ENCODE measurements at regions not wholly inside any gene's neighbourhood (a gene's known extent, or its start where the extent isn't known, plus 50 kb on each side); places are given as distances from the start of the nearest gene placed in this dataset.

DNA sequence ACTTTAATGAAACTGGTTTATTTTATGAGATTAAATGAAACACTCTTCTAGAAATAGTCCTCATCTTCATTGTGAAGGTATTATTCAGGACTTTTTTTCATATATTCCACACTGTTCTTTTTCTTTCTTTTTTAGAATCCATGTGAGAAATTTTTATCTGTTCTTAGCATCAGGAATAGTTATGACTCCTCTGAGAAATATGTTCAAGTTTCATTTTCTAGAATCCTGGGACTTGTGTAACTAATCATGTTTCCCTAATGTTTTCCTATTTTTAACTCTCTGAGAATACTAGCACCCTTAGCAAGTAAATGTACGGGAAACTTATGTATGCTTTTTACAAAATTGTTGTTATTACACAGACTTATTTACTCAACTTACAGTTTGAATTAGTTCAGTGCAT is 407.8 kb downstream of the CBLN4 start:
- no peaks in the 10 kb centered on the region for H3K4me1 ChIP-seq
- H3K36me3 ChIP-seq = no peaks in the 10 kb centered on the region
- H3K4me2 ChIP-seq = no peak overlapping the region
- no peaks in the 10 kb centered on the region for H3K9me3 ChIP-seq (replicated peaks in 1 of 11)
- H3K9ac ChIP-seq = no peak overlapping the region
- no peaks in the 10 kb centered on the region for H3K27me3 ChIP-seq
- no peaks in the 10 kb centered on the region for H4K20me1 ChIP-seq
- TF ChIP-seq Cebpa-rat (IDR thresholded peaks at IDR 0.05) = no peak
- H3K27ac ChIP-seq = no peak overlapping the region
- H3K4me3 ChIP-seq = no peak overlapping the region

DNA sequence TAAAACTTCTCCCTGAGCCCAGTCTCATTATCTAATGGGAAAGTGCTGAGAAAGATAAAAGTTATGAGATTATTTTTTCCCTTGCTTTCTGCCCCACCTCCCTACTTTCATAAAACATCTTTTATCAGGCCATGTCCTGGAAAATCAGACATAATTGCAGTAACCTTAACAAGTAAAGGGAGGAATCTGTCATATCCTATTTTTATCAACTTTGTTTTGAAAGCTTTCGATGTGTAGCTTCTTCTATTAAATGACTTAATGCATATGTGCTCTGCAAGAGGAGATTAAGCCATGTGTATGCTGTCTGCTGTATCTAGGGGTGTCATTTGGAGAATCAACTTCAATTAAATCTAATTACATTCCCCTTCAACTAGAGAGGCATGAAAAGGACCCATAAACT is 408.9 kb downstream of the CBLN4 start:
- no peak overlapping the region for H3K4me2 ChIP-seq
- no peak for TF ChIP-seq Cebpa-rat (IDR thresholded peaks at IDR 0.05)
- H3K9ac ChIP-seq = no peak overlapping the region
- H4K20me1 ChIP-seq = no peaks in the 10 kb centered on the region
- H3K36me3 ChIP-seq = no peaks in the 10 kb centered on the region
- H3K27ac ChIP-seq = no peak overlapping the region
- no peaks in the 10 kb centered on the region for H3K9me3 ChIP-seq (replicated peaks in 1 of 11)
- H3K4me3 ChIP-seq = no peak overlapping the region
- H3K4me1 ChIP-seq = no peaks in the 10 kb centered on the region
- H3K27me3 ChIP-seq = no peaks in the 10 kb centered on the region

DNA sequence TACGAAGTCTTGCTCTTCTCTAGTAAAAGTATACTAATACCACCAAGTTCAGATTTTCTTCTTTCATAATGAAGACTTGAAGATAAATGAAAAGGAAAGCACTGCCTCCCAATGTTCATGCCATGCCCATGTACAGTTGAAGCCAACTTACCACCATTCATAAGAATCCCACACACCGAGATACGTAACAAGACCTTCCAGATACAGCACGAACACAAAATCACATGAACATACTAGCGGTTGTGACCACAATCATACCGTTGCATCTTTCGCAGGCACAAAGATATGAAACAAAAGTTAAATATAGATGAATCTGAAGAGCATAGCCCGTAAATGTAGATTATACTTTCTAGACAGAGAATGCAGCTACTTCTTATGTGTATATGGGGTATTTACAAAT is 412.5 kb downstream of the CBLN4 start:
- Histone ChIP-seq H3K9ac (no peak overlapping the region), H3K36me3 (no peaks in the 10 kb centered on the region), H4K20me1 (no peaks in the 10 kb centered on the region), H3K9me3 (replicated peaks in 1 of 11) (no peaks in the 10 kb centered on the region), H3K4me3 (no peak overlapping the region), H3K27me3 (no peaks in the 10 kb centered on the region), H3K27ac (no peak overlapping the region), H3K4me2 (no peak overlapping the region), H3K4me1 (no peaks in the 10 kb centered on the region)
- TF ChIP-seq Cebpa-rat (IDR thresholded peaks at IDR 0.05) = no peak

DNA sequence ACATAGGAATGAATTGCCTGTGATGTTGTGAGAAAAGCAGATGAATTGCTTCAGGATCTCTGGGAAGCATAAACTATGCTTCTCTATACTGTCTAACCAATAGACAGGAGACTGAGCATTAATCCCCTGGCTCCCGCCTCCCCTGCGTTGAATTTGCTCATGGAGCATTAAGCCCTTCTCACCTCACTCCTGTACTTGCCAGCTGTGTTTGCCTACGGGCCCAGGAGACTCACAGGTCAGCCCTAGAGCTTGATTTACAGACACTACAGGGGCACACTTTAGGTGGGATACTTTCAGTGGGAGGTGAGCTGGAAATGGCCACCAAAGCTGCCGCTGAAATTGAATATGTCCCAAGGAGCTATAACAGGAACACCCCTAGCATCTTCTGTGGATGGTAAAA is 418.7 kb downstream of the CBLN4 start:
- Histone ChIP-seq H3K36me3 (no peaks in the 10 kb centered on the region), H3K27ac (no peak overlapping the region), H3K4me1 (no peaks in the 10 kb centered on the region), H3K4me3 (no peak overlapping the region), H3K9ac (no peak overlapping the region), H3K4me2 (no peak overlapping the region), H3K9me3 (replicated peaks in 1 of 11) (no peaks in the 10 kb centered on the region), H4K20me1 (no peaks in the 10 kb centered on the region), H3K27me3 (no peaks in the 10 kb centered on the region)
- no peak for TF ChIP-seq Cebpa-rat (IDR thresholded peaks at IDR 0.05)

DNA sequence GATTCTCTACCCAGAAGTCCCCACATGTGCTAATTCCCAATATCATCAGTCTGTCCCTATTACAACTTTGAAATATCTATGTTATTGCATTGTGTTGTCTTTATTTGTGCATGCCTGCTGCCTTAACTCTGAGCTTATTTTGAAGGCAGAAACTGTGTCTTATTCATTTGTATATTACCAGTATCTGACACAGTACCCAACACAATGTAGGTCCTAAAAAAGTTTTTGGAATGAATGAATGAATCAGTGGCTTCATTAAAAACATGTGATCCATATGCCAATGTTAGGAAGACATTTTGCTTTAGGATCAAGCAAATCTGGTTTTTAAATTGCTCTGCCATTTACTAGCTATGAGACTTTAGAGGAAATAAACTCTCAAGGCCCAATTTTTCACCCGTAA is 420.4 kb downstream of the CBLN4 start:
- Histone ChIP-seq H3K36me3 (no peaks in the 10 kb centered on the region), H4K20me1 (no peaks in the 10 kb centered on the region), H3K4me2 (no peak overlapping the region), H3K9ac (no peak overlapping the region), H3K27ac (no peak overlapping the region), H3K9me3 (replicated peaks in 1 of 11) (no peaks in the 10 kb centered on the region), H3K4me1 (no peaks in the 10 kb centered on the region), H3K4me3 (no peak overlapping the region), H3K27me3 (no peaks in the 10 kb centered on the region)
- TF ChIP-seq Cebpa-rat (IDR thresholded peaks at IDR 0.05) = no peak

DNA sequence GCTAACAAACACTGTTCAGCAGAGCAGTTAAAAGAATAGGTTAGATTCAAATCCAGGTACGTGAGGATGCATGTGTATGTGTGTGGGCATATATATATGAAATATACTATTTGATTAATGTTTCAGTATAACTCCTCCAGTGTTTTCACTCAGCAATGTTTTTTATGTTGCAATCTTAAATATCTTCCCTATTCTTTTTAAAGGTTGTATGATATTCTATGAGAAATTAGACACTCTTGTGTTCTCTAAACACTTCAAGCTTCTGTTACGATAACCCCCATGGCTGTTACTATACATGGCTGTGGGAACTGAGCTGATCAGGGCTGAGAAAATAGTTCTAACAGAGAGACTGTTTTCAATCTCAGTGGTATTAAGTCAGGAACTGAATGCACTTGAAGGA is 421.0 kb downstream of the CBLN4 start:
- Histone ChIP-seq H3K4me1 (no peaks in the 10 kb centered on the region), H4K20me1 (no peaks in the 10 kb centered on the region), H3K27ac (no peak overlapping the region), H3K36me3 (no peaks in the 10 kb centered on the region), H3K9ac (no peak overlapping the region), H3K9me3 (replicated peaks in 1 of 11) (no peaks in the 10 kb centered on the region), H3K4me2 (no peak overlapping the region), H3K4me3 (no peak overlapping the region), H3K27me3 (no peaks in the 10 kb centered on the region)
- TF ChIP-seq Cebpa-rat (IDR thresholded peaks at IDR 0.05) = no peak

DNA sequence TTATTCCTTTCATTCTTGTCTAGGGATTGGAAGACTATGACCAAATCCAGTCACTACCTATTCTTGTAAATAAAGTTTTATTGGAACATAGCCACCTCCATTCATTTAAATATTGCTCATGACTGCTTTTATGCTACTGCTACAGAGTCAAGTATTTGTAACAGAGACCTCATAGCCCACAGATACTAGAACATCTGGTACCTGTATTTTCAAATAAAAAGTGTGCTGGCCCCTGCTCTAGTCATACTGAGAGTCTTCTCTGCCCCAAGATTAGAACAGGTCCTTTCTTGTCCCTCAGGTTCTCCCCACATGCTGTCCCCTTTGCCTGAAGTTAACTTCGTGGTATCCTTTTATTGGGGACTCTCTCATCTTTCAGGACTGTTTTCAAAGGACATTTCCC is 422.3 kb downstream of the CBLN4 start:
- no peak overlapping the region for H3K4me3 ChIP-seq
- no peaks in the 10 kb centered on the region for H3K9me3 ChIP-seq (replicated peaks in 1 of 11)
- H3K9ac ChIP-seq = no peak overlapping the region
- H3K27me3 ChIP-seq = no peaks in the 10 kb centered on the region
- no peaks in the 10 kb centered on the region for H4K20me1 ChIP-seq
- no peaks in the 10 kb centered on the region for H3K36me3 ChIP-seq
- H3K4me1 ChIP-seq = no peaks in the 10 kb centered on the region
- H3K27ac ChIP-seq = no peak overlapping the region
- no peak for TF ChIP-seq Cebpa-rat (IDR thresholded peaks at IDR 0.05)
- H3K4me2 ChIP-seq = no peak overlapping the region

DNA sequence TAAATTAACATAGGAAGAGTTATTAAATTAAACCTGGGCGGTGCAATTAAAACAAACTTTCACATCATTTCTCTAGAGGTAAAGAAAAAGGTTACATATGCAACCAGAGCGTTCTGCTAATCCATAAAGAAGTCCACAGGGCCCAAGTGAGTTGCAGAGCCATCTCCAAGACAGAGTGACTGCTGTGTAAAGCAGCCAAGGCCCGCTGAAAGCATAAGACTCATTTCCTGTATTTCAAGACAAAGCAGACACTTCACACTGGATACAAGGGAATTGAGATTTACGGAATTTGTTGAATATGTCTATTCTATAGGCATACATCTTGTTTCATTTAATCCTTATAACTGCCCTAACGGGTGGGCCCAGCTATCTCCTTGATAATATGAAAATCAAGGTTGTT is 422.8 kb downstream of the CBLN4 start:
- no peaks in the 10 kb centered on the region for H3K27me3 ChIP-seq
- no peaks in the 10 kb centered on the region for H3K9me3 ChIP-seq (replicated peaks in 1 of 11)
- H3K36me3 ChIP-seq = no peaks in the 10 kb centered on the region
- no peaks in the 10 kb centered on the region for H4K20me1 ChIP-seq
- no peak overlapping the region for H3K27ac ChIP-seq
- H3K4me1 ChIP-seq = no peaks in the 10 kb centered on the region
- no peak overlapping the region for H3K9ac ChIP-seq
- TF ChIP-seq Cebpa-rat (IDR thresholded peaks at IDR 0.05) = no peak
- H3K4me3 ChIP-seq = no peak overlapping the region
- no peak overlapping the region for H3K4me2 ChIP-seq

DNA sequence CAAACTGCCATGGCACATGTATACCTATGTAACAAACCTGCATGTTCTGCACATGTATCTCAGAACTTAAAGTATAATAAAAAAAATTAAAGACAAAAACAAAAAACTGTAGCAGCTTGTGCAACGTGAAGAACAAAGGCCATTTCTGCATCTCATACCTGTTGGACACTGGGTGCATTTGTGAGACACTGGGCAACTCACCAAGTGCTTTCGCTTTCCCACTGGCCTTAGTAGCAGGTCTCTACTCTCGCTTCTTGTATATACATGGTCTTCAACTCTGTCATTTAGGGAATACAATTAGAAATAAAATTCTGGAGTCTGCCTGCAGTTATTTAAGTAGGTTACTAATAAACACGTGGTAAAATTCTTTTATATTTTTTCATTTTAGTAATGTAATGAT is 423.8 kb downstream of the CBLN4 start:
- H3K4me2 ChIP-seq = no peak overlapping the region
- H3K4me3 ChIP-seq = no peak overlapping the region

DNA sequence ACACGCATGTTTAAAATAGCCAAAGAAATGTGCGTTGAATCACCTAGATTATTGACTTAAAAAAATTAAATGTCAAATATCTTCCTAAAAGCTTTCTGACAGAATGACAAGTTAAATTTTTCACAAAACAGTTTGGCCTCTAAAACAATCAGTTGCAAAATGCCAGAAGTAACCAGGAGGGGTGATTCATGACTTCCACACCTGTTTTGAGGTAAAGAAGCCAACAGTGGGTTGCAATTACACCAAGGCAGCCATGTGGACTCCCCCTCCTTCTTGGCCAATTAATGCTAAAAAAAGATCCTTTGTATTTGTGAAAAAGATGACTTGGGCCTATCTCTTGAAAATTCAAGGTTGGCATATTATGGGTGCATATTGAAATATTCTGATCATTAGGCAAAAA is 424.8 kb downstream of the CBLN4 start:
- no peak overlapping the region for H3K9ac ChIP-seq
- TF ChIP-seq Cebpa-rat (IDR thresholded peaks at IDR 0.05) = no peak

More for the DNA sequence above, 423.8 kb downstream of the CBLN4 start:
- H3K9ac ChIP-seq = no peak overlapping the region
- H3K9me3 ChIP-seq (replicated peaks in 1 of 11) = no peaks in the 10 kb centered on the region
- no peaks in the 10 kb centered on the region for H4K20me1 ChIP-seq
- TF ChIP-seq Cebpa-rat (IDR thresholded peaks at IDR 0.05) = no peak
- H3K27ac ChIP-seq = no peak overlapping the region
- no peaks in the 10 kb centered on the region for H3K4me1 ChIP-seq
- no peaks in the 10 kb centered on the region for H3K27me3 ChIP-seq
- H3K36me3 ChIP-seq = no peaks in the 10 kb centered on the region

DNA sequence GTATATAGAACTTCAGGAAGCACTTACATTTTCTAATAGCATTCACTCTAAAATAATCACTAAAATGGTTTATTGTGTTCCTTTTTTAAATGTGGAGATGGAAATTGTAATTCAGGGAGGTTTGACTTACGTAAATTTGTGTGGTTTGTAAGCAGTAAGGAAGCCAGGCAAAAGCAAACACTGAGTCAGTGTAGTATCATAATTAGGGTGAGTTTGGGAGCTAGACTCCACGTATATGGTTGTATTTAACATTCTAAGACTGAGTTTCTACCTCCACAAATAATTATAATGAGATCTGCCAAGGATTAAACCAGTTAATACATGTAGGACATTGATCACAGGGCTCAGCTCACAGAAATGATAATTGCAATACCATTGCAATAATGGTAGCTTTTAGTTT is 425.5 kb downstream of the CBLN4 start:
- no peak for TF ChIP-seq Cebpa-rat (IDR thresholded peaks at IDR 0.05)
- Histone ChIP-seq H3K4me3 (no peak overlapping the region), H4K20me1 (no peaks in the 10 kb centered on the region), H3K9me3 (replicated peaks in 1 of 11) (no peaks in the 10 kb centered on the region), H3K36me3 (no peaks in the 10 kb centered on the region), H3K4me1 (no peaks in the 10 kb centered on the region), H3K27ac (no peak overlapping the region), H3K27me3 (no peaks in the 10 kb centered on the region), H3K4me2 (no peak overlapping the region), H3K9ac (no peak overlapping the region)

More for the DNA sequence above, 424.8 kb downstream of the CBLN4 start:
- no peaks in the 10 kb centered on the region for H4K20me1 ChIP-seq
- no peaks in the 10 kb centered on the region for H3K4me1 ChIP-seq
- no peaks in the 10 kb centered on the region for H3K36me3 ChIP-seq
- no peaks in the 10 kb centered on the region for H3K27me3 ChIP-seq
- H3K9me3 ChIP-seq (replicated peaks in 1 of 11) = no peaks in the 10 kb centered on the region
- H3K4me2 ChIP-seq = no peak overlapping the region
- H3K4me3 ChIP-seq = no peak overlapping the region
- H3K27ac ChIP-seq = no peak overlapping the region

Measured in BLaER1 treated with 17β-estradiol and CSF1 and Interleukin-3, amounts not matched to agents 10 nM and 100 nM (cell line).